A549 (cell line): ENCODE measurements at regions not wholly inside any gene's neighbourhood (a gene's known extent, or its start where the extent isn't known, plus 50 kb on each side); places are given as distances from the start of the nearest gene placed in this dataset.

Experiments
- ATAC-seq, 2 experiments: fragments of 200-7000 bp in 1 of 2; fragments of >200 bp in 1 of 2; cut with Nextera tagmentation in 1 of 2; cut with Tn5 transposase in 1 of 2; 3 replicates each; pipeline versions ENCODE4 v1.8.0 to v1.9.1; 2018 to 2020; ENCODE audit warnings: mild to moderate bottlenecking in 1 of 2, moderate library complexity in 1 of 2
- CTCF ChIA-PET: fragments of 300-600 bp; sonication (Branson Sonifier 250); formaldehyde crosslinking; extraction: SDS; loops from one replicate; lab custom pipeline; 2021; ENCODE audit warnings: antibody characterized with exemption, inconsistent platforms; lab: Yijun Ruan, JAX
- POLR2A ChIA-PET: fragments of 350-600 bp; formaldehyde crosslinking; extraction: SDS; loops from one replicate; lab custom pipeline; 2021; ENCODE audit warnings: antibody characterized with exemption, inconsistent platforms; lab: Yijun Ruan, JAX
- DNase-seq, 2 experiments: peaks; one replicate each; pipeline versions ENCODE4 v3.0.0 to v3.0.0-alpha.2; 2011 to 2016; ENCODE audit warnings: low read depth in 1 of 2, low spot score in 1 of 2
- FAIRE-seq: peaks from 2 replicates; lab custom pipeline; 2011; peaks lifted over from hg19 to GRCh38; lab: Jason Lieb, UNC
- H3K27ac ChIP-seq, 2 experiments: fragments of >200 bp; sonication (Bioruptor Twin); formaldehyde crosslinking; 3 replicates each; pipeline ENCODE4 v1.5.1; 2016 to 2017
- H3K4me1 ChIP-seq: fragments of >200 bp; sonication (Bioruptor Twin); formaldehyde crosslinking; 3 replicates; pipeline ENCODE4 v1.6.1; 2016
- H3K4me2 ChIP-seq: fragments of >200 bp; sonication (Bioruptor Twin); formaldehyde crosslinking; 3 replicates; pipeline ENCODE4 v1.6.1; 2016
- H3K4me3 ChIP-seq: fragments of >200 bp; sonication (Bioruptor Twin); formaldehyde crosslinking; 3 replicates; pipeline ENCODE4 v1.5.1; 2016
- H3K9me3 ChIP-seq: fragments of >200 bp; sonication (Bioruptor Twin); formaldehyde crosslinking; 3 replicates; pipeline ENCODE4 v1.6.1; 2016
- CBX2 ChIP-seq: fragments of 200-600 bp; sonication (generic); IDR thresholded peaks from 2 replicates; pipeline ENCODE4 v1.6.1; 2016; ENCODE audit warnings: low read depth, mild to moderate bottlenecking, borderline replicate concordance
- CHD2 ChIP-seq: fragments of 150-350 bp; IDR thresholded peaks from 2 replicates; pipeline ENCODE4 v1.6.1; 2014; ENCODE audit warnings: low read length; ENCODE audit not compliant: partially characterized antibody
- CHD4 ChIP-seq: fragments of 200-600 bp; sonication (generic); IDR thresholded peaks from 2 replicates; pipeline ENCODE4 v1.6.1; 2016; ENCODE audit warnings: antibody characterized with exemption, mild to moderate bottlenecking, borderline replicate concordance
- E2F6 ChIP-seq: IDR thresholded peaks from 2 replicates; pipeline ENCODE4 v1.6.1; 2012; ENCODE audit warnings: low read depth, borderline replicate concordance
- ESRRA ChIP-seq: fragments of 150-350 bp; IDR thresholded peaks from 2 replicates; pipeline ENCODE4 v1.6.1; 2014; ENCODE audit warnings: mild to moderate bottlenecking, low read length, borderline replicate concordance
- GATA3 ChIP-seq: IDR thresholded peaks from 2 replicates; pipeline ENCODE4 v1.6.1; 2012; ENCODE audit warnings: borderline replicate concordance
- HOXB13 ChIP-seq: fragments of 250-450 bp; sonication (Bioruptor Pico); IDR thresholded peaks from 2 replicates; pipeline ENCODE4 v1.5.0; 2020; ENCODE audit warnings: low read depth, mild to moderate bottlenecking, moderate library complexity
- JUN ChIP-seq, 2 experiments: fragments of >200 bp; sonication (Bioruptor Twin); formaldehyde crosslinking; IDR thresholded peaks; 2 replicates in 1 of 2; 3 replicates in 1 of 2; pipeline ENCODE4 v1.6.1; 2016 to 2017
- MAFK ChIP-seq: fragments of 450-650 bp; IDR thresholded peaks from 2 replicates; pipeline ENCODE4 v1.6.1; 2014; ENCODE audit not compliant: partially characterized antibody
- MAX ChIP-seq: IDR thresholded peaks from 2 replicates; pipeline ENCODE4 v1.6.1; 2012
- MAZ ChIP-seq: fragments of 150-350 bp; IDR thresholded peaks from 2 replicates; pipeline ENCODE4 v1.6.1; 2014; ENCODE audit warnings: antibody characterized with exemption, low read depth, low read length, borderline replicate concordance
- NFE2L2 ChIP-seq: fragments of 150-350 bp; conservative IDR thresholded peaks from 2 replicates; pipeline ENCODE4 v1.6.1; 2014; ENCODE audit warnings: low read length
- POLR2A ChIP-seq: IDR thresholded peaks from 2 replicates; pipeline ENCODE4 v1.6.1; 2012; ENCODE audit warnings: mild to moderate bottlenecking, low read length
- POLR2AphosphoS2 ChIP-seq: conservative IDR thresholded peaks from 2 replicates; pipeline ENCODE4 v1.6.1; 2012; ENCODE audit warnings: low read length, improper control_type of control experiment, inconsistent platforms
- RAD21 ChIP-seq, 2 experiments: fragments of >200 bp in 1 of 2; sonication (Bioruptor Twin) in 1 of 2; formaldehyde crosslinking in 1 of 2; IDR thresholded peaks in 1 of 2; conservative IDR thresholded peaks in 1 of 2; 2 replicates in 1 of 2; 3 replicates in 1 of 2; pipeline ENCODE4 v1.6.1; 2012 to 2018; ENCODE audit warnings: inconsistent platforms in 1 of 2
- RARB ChIP-seq: fragments of 250-450 bp; sonication (Bioruptor Pico); IDR thresholded peaks from 2 replicates; pipeline ENCODE4 v1.8.0; 2021; ENCODE audit warnings: mild to moderate bottlenecking, moderate library complexity
- RCOR1 ChIP-seq: fragments of 150-350 bp; IDR thresholded peaks from 2 replicates; pipeline ENCODE4 v1.6.1; 2014; ENCODE audit warnings: antibody characterized with exemption, low read length, low read depth
- RNF2 ChIP-seq: fragments of 200-600 bp; sonication (generic); IDR thresholded peaks from 2 replicates; pipeline ENCODE4 v1.6.1; 2016; ENCODE audit warnings: low read depth, mild to moderate bottlenecking, antibody characterized with exemption, moderate library complexity, borderline replicate concordance
- SMC3 ChIP-seq: fragments of >200 bp; sonication (Bioruptor Twin); formaldehyde crosslinking; IDR thresholded peaks from 3 replicates; pipeline ENCODE4 v1.6.1; 2018; ENCODE audit warnings: inconsistent platforms
- SREBF2 ChIP-seq: fragments of 450-650 bp; IDR thresholded peaks from 2 replicates; pipeline ENCODE4 v1.6.1; 2014; ENCODE audit warnings: mild to moderate bottlenecking, moderate library complexity
- TFCP2L1 ChIP-seq: fragments of 250-450 bp; sonication (Bioruptor Pico); IDR thresholded peaks from 2 replicates; pipeline ENCODE4 v1.5.0; 2021; ENCODE audit warnings: mild to moderate bottlenecking
- TP53 ChIP-seq: fragments of 250-450 bp; sonication (Bioruptor Pico); IDR thresholded peaks from 2 replicates; pipeline ENCODE4 v1.5.0; 2021; ENCODE audit warnings: mild to moderate bottlenecking, moderate library complexity
- ZFP36 ChIP-seq: fragments of 450-650 bp; IDR thresholded peaks from 2 replicates; pipeline ENCODE4 v1.6.1; 2014; ENCODE audit warnings: borderline replicate concordance; ENCODE audit not compliant: partially characterized antibody
- WGBS: methylation state at CpG from one replicate; pipeline ENCODE4 v1.1.6; 2017; ENCODE audit errors: missing lambda C conversion rate; 5-methylcytosine and 5-hydroxymethylcytosine counted together
- TF ChIP-seq, protein P1 (sequence below): fragments of 200-600 bp; sonication (generic); IDR thresholded peaks from 2 replicates; pipeline ENCODE4 v1.6.1; 2016; ENCODE audit warnings: antibody characterized with exemption, mild to moderate bottlenecking, moderate library complexity
- TF ChIP-seq, protein P2 (sequence below): fragments of 150-350 bp; IDR thresholded peaks from 2 replicates; pipeline ENCODE4 v1.6.1; 2014; ENCODE audit warnings: low read depth, mild to moderate bottlenecking, low read length
- TF ChIP-seq, protein P3 (sequence below): fragments of >200 bp; sonication (Bioruptor Twin); formaldehyde crosslinking; IDR thresholded peaks from 3 replicates; pipeline ENCODE4 v1.5.1; 2016

DNA sequence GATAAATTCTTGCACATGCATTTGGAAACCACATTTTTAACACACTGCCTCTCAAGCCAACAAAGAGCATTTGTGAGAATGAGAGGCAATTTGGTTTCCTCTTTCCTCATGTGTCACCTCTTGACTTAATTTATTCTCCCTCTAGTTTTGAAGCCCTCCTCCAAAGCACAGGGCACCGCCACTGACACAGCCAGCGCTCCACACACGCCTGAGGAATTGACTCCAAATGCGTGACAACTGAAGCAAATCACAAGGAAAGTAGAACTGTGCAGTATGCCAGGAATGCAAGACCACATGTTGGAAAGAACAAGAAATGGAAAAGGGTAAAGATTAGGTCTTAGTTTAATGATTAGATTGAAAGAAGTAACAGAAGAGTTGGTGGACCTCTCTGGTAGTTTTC lies 173.3 kb downstream of the LSM5 start:
- Histone ChIP-seq H3K27ac (no peak overlapping the region), H3K4me2 (no peak overlapping the region), H3K4me3 (no peak overlapping the region), H3K4me1 (no peaks in the 10 kb centered on the region), H3K9me3 (no peaks in the 10 kb centered on the region)
- ChIA-PET CTCF (no interaction called here), POLR2A (no interaction called here)
- WGBS = 69% methylated on average over 4 of the region's 4 CpGs
- DNase-seq = no peak
- no peak for FAIRE-seq
- no peak for TF ChIP-seq RNF2
- no peak for TF ChIP-seq RAD21 (conservative IDR thresholded peaks at IDR 0.05 in 1 of 2, IDR thresholded peaks at IDR 0.05 in 1 of 2)
- no peak for TF ChIP-seq GATA3
- TF ChIP-seq SMC3 = no peak
- TF ChIP-seq MAX = no peak
- TF ChIP-seq CHD2 = no peak
- TF ChIP-seq TFCP2L1 (CRISPR knock-in tag) = no peak
- no peak for TF ChIP-seq E2F6
- no peak for TF ChIP-seq CBX2
- no peak for TF ChIP-seq MAZ
- TF ChIP-seq NFE2L2 = no peak
- TF ChIP-seq SREBF2 = no peak
- TF ChIP-seq MAFK = no peak
- TF ChIP-seq ZFP36 = no peak
- no peak for ATAC-seq

DNA sequence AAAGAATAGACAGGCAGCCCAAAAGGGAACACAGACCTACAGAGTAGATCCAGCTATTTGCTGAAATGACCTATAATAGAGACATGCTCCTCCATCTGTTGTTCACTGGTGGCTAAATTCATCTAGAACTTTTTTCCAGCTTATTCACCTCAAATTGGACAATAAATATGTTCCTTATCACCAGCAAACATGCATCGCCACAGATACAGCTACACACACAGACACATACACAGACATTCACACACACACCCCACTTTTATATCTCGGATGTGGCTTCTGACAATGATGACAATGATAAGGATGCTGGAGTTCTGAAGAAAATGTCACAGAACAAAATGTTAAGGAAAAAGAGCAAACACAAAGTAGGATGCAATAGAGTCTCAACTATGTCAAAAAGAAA lies 175.4 kb downstream of the LSM5 start:
- WGBS = 28% methylated on average over 2 of the region's 2 CpGs
- H3K27ac ChIP-seq = no peak overlapping the region
- CTCF ChIA-PET = no interaction called here
- TF ChIP-seq POLR2AphosphoS2 (no peak), NFE2L2 (no peak), SMC3 (no peak), ESRRA (no peak), TP53 (CRISPR knock-in tag) (no peak), CHD4 (no peak), HOXB13 (no peak), GATA3 (no peak), JUN (IDR thresholded peaks at IDR 0.05) (no peak), MAX (no peak), RNF2 (no peak), SREBF2 (no peak), MAFK (no peak), RCOR1 (no peak), RARB (CRISPR knock-in tag) (no peak), POLR2A (no peak)
- TF ChIP-seq, protein P1, sequence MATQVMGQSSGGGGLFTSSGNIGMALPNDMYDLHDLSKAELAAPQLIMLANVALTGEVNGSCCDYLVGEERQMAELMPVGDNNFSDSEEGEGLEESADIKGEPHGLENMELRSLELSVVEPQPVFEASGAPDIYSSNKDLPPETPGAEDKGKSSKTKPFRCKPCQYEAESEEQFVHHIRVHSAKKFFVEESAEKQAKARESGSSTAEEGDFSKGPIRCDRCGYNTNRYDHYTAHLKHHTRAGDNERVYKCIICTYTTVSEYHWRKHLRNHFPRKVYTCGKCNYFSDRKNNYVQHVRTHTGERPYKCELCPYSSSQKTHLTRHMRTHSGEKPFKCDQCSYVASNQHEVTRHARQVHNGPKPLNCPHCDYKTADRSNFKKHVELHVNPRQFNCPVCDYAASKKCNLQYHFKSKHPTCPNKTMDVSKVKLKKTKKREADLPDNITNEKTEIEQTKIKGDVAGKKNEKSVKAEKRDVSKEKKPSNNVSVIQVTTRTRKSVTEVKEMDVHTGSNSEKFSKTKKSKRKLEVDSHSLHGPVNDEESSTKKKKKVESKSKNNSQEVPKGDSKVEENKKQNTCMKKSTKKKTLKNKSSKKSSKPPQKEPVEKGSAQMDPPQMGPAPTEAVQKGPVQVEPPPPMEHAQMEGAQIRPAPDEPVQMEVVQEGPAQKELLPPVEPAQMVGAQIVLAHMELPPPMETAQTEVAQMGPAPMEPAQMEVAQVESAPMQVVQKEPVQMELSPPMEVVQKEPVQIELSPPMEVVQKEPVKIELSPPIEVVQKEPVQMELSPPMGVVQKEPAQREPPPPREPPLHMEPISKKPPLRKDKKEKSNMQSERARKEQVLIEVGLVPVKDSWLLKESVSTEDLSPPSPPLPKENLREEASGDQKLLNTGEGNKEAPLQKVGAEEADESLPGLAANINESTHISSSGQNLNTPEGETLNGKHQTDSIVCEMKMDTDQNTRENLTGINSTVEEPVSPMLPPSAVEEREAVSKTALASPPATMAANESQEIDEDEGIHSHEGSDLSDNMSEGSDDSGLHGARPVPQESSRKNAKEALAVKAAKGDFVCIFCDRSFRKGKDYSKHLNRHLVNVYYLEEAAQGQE = no peak
- TF ChIP-seq, protein P2, sequence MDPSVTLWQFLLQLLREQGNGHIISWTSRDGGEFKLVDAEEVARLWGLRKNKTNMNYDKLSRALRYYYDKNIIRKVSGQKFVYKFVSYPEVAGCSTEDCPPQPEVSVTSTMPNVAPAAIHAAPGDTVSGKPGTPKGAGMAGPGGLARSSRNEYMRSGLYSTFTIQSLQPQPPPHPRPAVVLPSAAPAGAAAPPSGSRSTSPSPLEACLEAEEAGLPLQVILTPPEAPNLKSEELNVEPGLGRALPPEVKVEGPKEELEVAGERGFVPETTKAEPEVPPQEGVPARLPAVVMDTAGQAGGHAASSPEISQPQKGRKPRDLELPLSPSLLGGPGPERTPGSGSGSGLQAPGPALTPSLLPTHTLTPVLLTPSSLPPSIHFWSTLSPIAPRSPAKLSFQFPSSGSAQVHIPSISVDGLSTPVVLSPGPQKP = no peak
- TF ChIP-seq, protein P3, sequence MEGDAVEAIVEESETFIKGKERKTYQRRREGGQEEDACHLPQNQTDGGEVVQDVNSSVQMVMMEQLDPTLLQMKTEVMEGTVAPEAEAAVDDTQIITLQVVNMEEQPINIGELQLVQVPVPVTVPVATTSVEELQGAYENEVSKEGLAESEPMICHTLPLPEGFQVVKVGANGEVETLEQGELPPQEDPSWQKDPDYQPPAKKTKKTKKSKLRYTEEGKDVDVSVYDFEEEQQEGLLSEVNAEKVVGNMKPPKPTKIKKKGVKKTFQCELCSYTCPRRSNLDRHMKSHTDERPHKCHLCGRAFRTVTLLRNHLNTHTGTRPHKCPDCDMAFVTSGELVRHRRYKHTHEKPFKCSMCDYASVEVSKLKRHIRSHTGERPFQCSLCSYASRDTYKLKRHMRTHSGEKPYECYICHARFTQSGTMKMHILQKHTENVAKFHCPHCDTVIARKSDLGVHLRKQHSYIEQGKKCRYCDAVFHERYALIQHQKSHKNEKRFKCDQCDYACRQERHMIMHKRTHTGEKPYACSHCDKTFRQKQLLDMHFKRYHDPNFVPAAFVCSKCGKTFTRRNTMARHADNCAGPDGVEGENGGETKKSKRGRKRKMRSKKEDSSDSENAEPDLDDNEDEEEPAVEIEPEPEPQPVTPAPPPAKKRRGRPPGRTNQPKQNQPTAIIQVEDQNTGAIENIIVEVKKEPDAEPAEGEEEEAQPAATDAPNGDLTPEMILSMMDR = no peak
- TF ChIP-seq, all 56 proteins: peak for 0
- no peaks in the 10 kb centered on the region for H3K9me3 ChIP-seq
- no peaks in the 10 kb centered on the region for H3K4me1 ChIP-seq
- ATAC-seq = no peak
- DNase-seq = no peak
- no peak for FAIRE-seq
- H3K4me2 ChIP-seq = no peak overlapping the region
- no peak overlapping the region for H3K4me3 ChIP-seq
- POLR2A ChIA-PET = no interaction called here
